DOHH2 (cell line): ENCODE measurements at regions not wholly inside any gene's neighbourhood (a gene's known extent, or its start where the extent isn't known, plus 50 kb on each side); places are given as distances from the start of the nearest gene placed in this dataset.

Experiments
- H3F3A ChIP-seq: fragments of 200-600 bp; sonication (generic), shearing (Covaris generic); 2 replicates; pipeline ENCODE4 v1.6.0; 2016; ENCODE audit warnings: antibody characterized with exemption, mild to moderate bottlenecking; ENCODE audit not compliant: control insufficient read depth, insufficient read depth
- H3K27ac ChIP-seq: fragments of 200-600 bp; sonication (generic); 2 replicates; pipeline ENCODE4 v1.5.1; 2014; ENCODE audit warnings: low read depth, mild to moderate bottlenecking, low read length, moderate library complexity
- H3K27me3 ChIP-seq: fragments of 200-600 bp; sonication (generic); 2 replicates; pipeline ENCODE4 v1.6.1; 2014; ENCODE audit warnings: mild to moderate bottlenecking, low read length, mixed read lengths; ENCODE audit not compliant: control insufficient read depth
- H3K36me3 ChIP-seq: fragments of 200-600 bp; sonication (generic); 2 replicates; pipeline ENCODE4 v1.6.1; 2014; ENCODE audit warnings: mild to moderate bottlenecking, low read length, moderate library complexity, mixed read lengths; ENCODE audit not compliant: control insufficient read depth
- H3K4me1 ChIP-seq: fragments of 200-600 bp; sonication (generic); 2 replicates; pipeline ENCODE4 v1.6.1; 2014; ENCODE audit warnings: mild to moderate bottlenecking, low read length, mixed read lengths; ENCODE audit not compliant: control insufficient read depth
- H3K4me2 ChIP-seq: fragments of 200-600 bp; sonication (generic); 2 replicates; pipeline ENCODE4 v1.6.0; 2014; ENCODE audit warnings: mild to moderate bottlenecking, low read length, moderate library complexity
- H3K4me3 ChIP-seq: fragments of 200-600 bp; sonication (generic); 2 replicates; pipeline ENCODE4 v1.5.1; 2014; ENCODE audit warnings: mild to moderate bottlenecking, low read length, mixed read lengths
- H3K79me2 ChIP-seq: fragments of 200-600 bp; sonication (generic); 2 replicates; pipeline ENCODE4 v1.6.1; 2014; ENCODE audit warnings: mild to moderate bottlenecking, low read length, mixed read lengths; ENCODE audit not compliant: control insufficient read depth
- H3K9me2 ChIP-seq: fragments of 200-600 bp; sonication (generic); replicated peaks from 2 replicates; pipeline ENCODE4 v1.6.1; 2014; ENCODE audit warnings: mild to moderate bottlenecking, low read length, mixed read lengths; ENCODE audit not compliant: control insufficient read depth
- H3K9me3 ChIP-seq: fragments of 200-600 bp; sonication (generic); 2 replicates; pipeline ENCODE4 v1.6.1; 2014; ENCODE audit warnings: antibody characterized with exemption, low read length, mixed read lengths; ENCODE audit not compliant: control insufficient read depth, insufficient read depth
- H4K20me1 ChIP-seq: fragments of 200-600 bp; sonication (generic); 2 replicates; pipeline ENCODE4 v1.6.0; 2014; ENCODE audit warnings: low read depth, mild to moderate bottlenecking, antibody characterized with exemption, low read length, moderate library complexity; ENCODE audit not compliant: control insufficient read depth, insufficient read depth
- CTCF ChIP-seq: fragments of 200-600 bp; sonication (generic); IDR thresholded peaks from one replicate; pipeline ENCODE4 v1.5.1; 2014; ENCODE audit warnings: antibody characterized with exemption, mild to moderate bottlenecking, low read depth, low read length; ENCODE audit not compliant: poor library complexity, severe bottlenecking
- EZH2phosphoT487 ChIP-seq: fragments of 200-600 bp; sonication (generic); IDR thresholded peaks from 2 replicates; pipeline ENCODE4 v1.6.1; 2017; ENCODE audit warnings: borderline replicate concordance, mild to moderate bottlenecking, antibody characterized with exemption, low read length, moderate library complexity, mixed read lengths

- H3K79me2 ChIP-seq, result no peaks in the 10 kb centered on the region
- no peak overlapping the region for H3K4me3 ChIP-seq
- H3K36me3 ChIP-seq, result no peaks in the 10 kb centered on the region; the same call in 1 of the 2 replicates
- H3K27ac ChIP-seq, result no peak overlapping the region
- no peaks in the 10 kb centered on the region for H3K9me2 ChIP-seq
- no peaks in the 10 kb centered on the region for H3K27me3 ChIP-seq
- TF ChIP-seq CTCF, result no peak
- no peak for TF ChIP-seq EZH2phosphoT487
- no peaks in the 10 kb centered on the region for H4K20me1 ChIP-seq
- H3F3A ChIP-seq, result no peaks in the 10 kb centered on the region
- H3K4me2 ChIP-seq, result no peak overlapping the region
- peaks cover 14% of the 10 kb centered on the region; the same call in 1 of the 2 replicates for H3K9me3 ChIP-seq
- H3K4me1 ChIP-seq, result peaks cover 42% of the 10 kb centered on the region
Measured at GRCh38 chr7:20021066-20021465, 196.1 kb downstream of the MACC1 start.

GRCh38 chr7:20019757-20020432 is 197.3 kb downstream of the MACC1 start:
- H3K27me3 ChIP-seq, result no peaks in the 10 kb centered on the region
- no peaks in the 10 kb centered on the region; the same call in 1 of the 2 replicates for H3K36me3 ChIP-seq
- peaks cover 42% of the 10 kb centered on the region for H3K4me1 ChIP-seq
- no peaks in the 10 kb centered on the region for H4K20me1 ChIP-seq
- H3K9me3 ChIP-seq, result peaks cover 14% of the 10 kb centered on the region; the same call in 1 of the 2 replicates
- peak overlapping the region; percentile 22 for H3K4me3 ChIP-seq
- no peaks in the 10 kb centered on the region for H3F3A ChIP-seq
- no peak for TF ChIP-seq CTCF
- H3K27ac ChIP-seq, result peak overlapping the region; percentile 13; the same call in 1 of the 2 replicates
- H3K4me2 ChIP-seq, result peak overlapping the region; percentile 54
- H3K79me2 ChIP-seq, result no peaks in the 10 kb centered on the region
- no peaks in the 10 kb centered on the region for H3K9me2 ChIP-seq

- TF ChIP-seq EZH2phosphoT487 (no peak), CTCF (no peak)
- no peaks in the 10 kb centered on the region for H4K20me1 ChIP-seq
- no peak overlapping the region for H3K27ac ChIP-seq
- H3K36me3 ChIP-seq, result no peaks in the 10 kb centered on the region; the same call in 1 of the 2 replicates
- peaks cover 51% of the 10 kb centered on the region for H3K4me1 ChIP-seq
- no peaks in the 10 kb centered on the region for H3K79me2 ChIP-seq
- H3F3A ChIP-seq, result no peaks in the 10 kb centered on the region
- H3K4me2 ChIP-seq, result no peak overlapping the region
- no peak overlapping the region for H3K4me3 ChIP-seq
- H3K9me2 ChIP-seq, result no peaks in the 10 kb centered on the region
- peaks cover 13% of the 10 kb centered on the region; the same call in 1 of the 2 replicates for H3K9me3 ChIP-seq
- no peaks in the 10 kb centered on the region for H3K27me3 ChIP-seq
Measured at GRCh38 chr7:20016669-20017068, 200.5 kb downstream of the MACC1 start.
